ENCODE measurements at regions not wholly inside any gene's neighbourhood (a gene's known extent, or its start where the extent isn't known, plus 50 kb on each side); places are given as distances from the start of the nearest gene placed in this dataset.

GRCh38 chr2:164155558-164155957 is 419.8 kb upstream of the FIGN start:
- H3K4me3 ChIP-seq = no peak overlapping the region
- H3K27me3 ChIP-seq = no peaks in the 10 kb centered on the region
- no peaks in the 10 kb centered on the region for H3K4me1 ChIP-seq
- H3K27ac ChIP-seq = no peak overlapping the region
- H3K36me3 ChIP-seq = no peaks in the 10 kb centered on the region
- intact Hi-C loops (cut with DNase I; ENCODE audit: low total_unique reads) = no loop called here
- DNase-seq = no peak
- H3K9me3 ChIP-seq = no peaks in the 10 kb centered on the region
- TF ChIP-seq POLR2A (IDR thresholded peaks at IDR 0.05) (no peak), CTCF (IDR thresholded peaks at IDR 0.05) (no peak)

- intact Hi-C loops (cut with DNase I; ENCODE audit: low total_unique reads) = no loop called here
- TF ChIP-seq CTCF (IDR thresholded peaks at IDR 0.05) (no peak), POLR2A (IDR thresholded peaks at IDR 0.05) (no peak)
- DNase-seq = no peak
- H3K36me3 ChIP-seq = no peaks in the 10 kb centered on the region
- no peaks in the 10 kb centered on the region for H3K27me3 ChIP-seq
- no peak overlapping the region for H3K4me3 ChIP-seq
- H3K9me3 ChIP-seq = no peaks in the 10 kb centered on the region
- H3K27ac ChIP-seq = no peak overlapping the region
- H3K4me1 ChIP-seq = no peaks in the 10 kb centered on the region
Measured at GRCh38 chr2:164151522-164151921, 415.7 kb upstream of the FIGN start.

- no peak for DNase-seq
- H3K9me3 ChIP-seq = no peaks in the 10 kb centered on the region
- intact Hi-C loops (cut with DNase I; ENCODE audit: low total_unique reads) = no loop called here
- TF ChIP-seq CTCF (IDR thresholded peaks at IDR 0.05) = no peak
- TF ChIP-seq POLR2A (IDR thresholded peaks at IDR 0.05) = no peak
- no peaks in the 10 kb centered on the region for H3K36me3 ChIP-seq
- H3K27me3 ChIP-seq = no peaks in the 10 kb centered on the region
- no peak overlapping the region for H3K27ac ChIP-seq
- no peaks in the 10 kb centered on the region for H3K4me1 ChIP-seq
- no peak overlapping the region for H3K4me3 ChIP-seq
Measured at GRCh38 chr2:164150604-164151003, 414.8 kb upstream of the FIGN start.

GRCh38 chr2:164146441-164146840 is 410.6 kb upstream of the FIGN start:
- Histone ChIP-seq H3K4me3 (no peak overlapping the region), H3K36me3 (no peaks in the 10 kb centered on the region), H3K27me3 (no peaks in the 10 kb centered on the region), H3K27ac (no peak overlapping the region), H3K9me3 (no peaks in the 10 kb centered on the region), H3K4me1 (no peaks in the 10 kb centered on the region)
- no peak for TF ChIP-seq POLR2A (IDR thresholded peaks at IDR 0.05)
- no peak for TF ChIP-seq CTCF (IDR thresholded peaks at IDR 0.05)
- intact Hi-C loops (cut with DNase I; ENCODE audit: low total_unique reads) = no loop called here
- no peak for DNase-seq

GRCh38 chr2:164145093-164145987 is 409.5 kb upstream of the FIGN start:
- no peaks in the 10 kb centered on the region for H3K27me3 ChIP-seq
- TF ChIP-seq POLR2A (IDR thresholded peaks at IDR 0.05) = no peak
- TF ChIP-seq CTCF (IDR thresholded peaks at IDR 0.05) = no peak
- no peaks in the 10 kb centered on the region for H3K36me3 ChIP-seq
- intact Hi-C loops (cut with DNase I; ENCODE audit: low total_unique reads) = no loop called here
- no peaks in the 10 kb centered on the region for H3K4me1 ChIP-seq
- H3K9me3 ChIP-seq = no peaks in the 10 kb centered on the region
- no peak overlapping the region for H3K27ac ChIP-seq
- no peak overlapping the region for H3K4me3 ChIP-seq
- no peak for DNase-seq
